Tibial artery (tissue), 4 donors: ENCODE measurements at regions not wholly inside any gene's neighbourhood (a gene's known extent, or its start where the extent isn't known, plus 50 kb on each side); places are given as distances from the start of the nearest gene placed in this dataset.
"Not testable (repeated sequence)": the region's sequence is repeated elsewhere in the genome, so short reads cannot be mapped to it uniquely, and the experiment has no call there.

ENCODE experiments used
- DNase-seq, 2 donors: peaks; one replicate each; pipeline ENCODE4 v3.0.0-alpha.2; 2019
- H3K27ac ChIP-seq, 2 donors: fragments of 200-600 bp; sonication (generic) in 1 of 2; 1 replicate in 1 of 2; 2 replicates in 1 of 2; pipeline ENCODE4 v1.5.1; 2018 to 2019; ENCODE audit warnings: mild to moderate bottlenecking in 1 of 2
- H3K27me3 ChIP-seq, 2 donors: fragments of 200-600 bp; sonication (generic) in 1 of 2; one replicate each; pipeline versions ENCODE4 v1.5.1 to v1.6.0; 2016 to 2019
- H3K36me3 ChIP-seq, 3 donors: fragments of 200-600 bp; sonication (generic) in 2 of 3; one replicate each; pipeline ENCODE4 v1.5.1; 2016 to 2019; ENCODE audit warnings: mild to moderate bottlenecking in 2 of 3
- H3K4me1 ChIP-seq, 4 donors: fragments of 200-600 bp; sonication (generic) in 2 of 4; 1 replicate in 3 of 4; 2 replicates in 1 of 4; pipeline ENCODE4 v1.5.1; 2016 to 2019
- H3K4me3 ChIP-seq, 2 donors: fragments of 200-600 bp; sonication (generic) in 1 of 2; 1 replicate in 1 of 2; 2 replicates in 1 of 2; pipeline ENCODE4 v1.5.1; 2018 to 2019; ENCODE audit warnings: mild to moderate bottlenecking in 2 of 2
- H3K9me3 ChIP-seq, 3 donors: fragments of 200-600 bp; sonication (generic) in 1 of 3; one replicate each; pipeline ENCODE4 v1.5.1; 2016 to 2019
- CTCF ChIP-seq, 2 experiments: fragments of 200-600 bp in 1 of 2; fragments of 450-650 bp in 1 of 2; IDR thresholded peaks; one replicate each; pipeline ENCODE4 v1.5.1; 2017 to 2019; ENCODE audit warnings: antibody characterized with exemption in 2 of 2, mild to moderate bottlenecking in 1 of 2, moderate library complexity in 1 of 2
- intact Hi-C: fragments of 100-400 bp; cut with DNase I; formaldehyde crosslinking; loops from one replicate; pipeline ENCODE4 v1.15.0; 2023; ENCODE audit warnings: low total_unique reads

GRCh38 chr19:56919308-56919995 is 78.9 kb upstream of the PEG3 start:
- H3K4me1 ChIP-seq = no peaks in the 10 kb centered on the region
- peaks cover 0 to 7% (median 0%) of the 10 kb centered on the region in 3 donors for H3K9me3 ChIP-seq
- TF ChIP-seq CTCF (IDR thresholded peaks at IDR 0.05) = no peak
- H3K27me3 ChIP-seq = no peaks in the 10 kb centered on the region
- no peaks in the 10 kb centered on the region for H3K36me3 ChIP-seq
- intact Hi-C loops = no loop called here
- DNase-seq = no peak
- H3K4me3 ChIP-seq = no peak overlapping the region
- H3K27ac ChIP-seq = no peak overlapping the region

- intact Hi-C loops, H3K4me1 ChIP-seq, DNase-seq, H3K27ac ChIP-seq, H3K36me3 ChIP-seq, H3K4me3 ChIP-seq, H3K27me3 ChIP-seq: not testable (repeated sequence)
- H3K9me3 ChIP-seq = peaks cover 0 to 18% (median 4%) of the 10 kb centered on the region in 3 donors
Measured at GRCh38 chr19:56926094-56926493, 85.6 kb upstream of the PEG3 start.

- no peak overlapping the region for H3K27ac ChIP-seq
- H3K9me3 ChIP-seq = peaks cover 0 to 18% (median 4%) of the 10 kb centered on the region in 3 donors
- no peaks in the 10 kb centered on the region for H3K27me3 ChIP-seq
- H3K4me1 ChIP-seq = no peaks in the 10 kb centered on the region
- no peak for DNase-seq
- TF ChIP-seq CTCF (IDR thresholded peaks at IDR 0.05) = no peak
- intact Hi-C loops = no loop called here
- no peaks in the 10 kb centered on the region for H3K36me3 ChIP-seq
- no peak overlapping the region for H3K4me3 ChIP-seq
Measured at GRCh38 chr19:56927294-56927693, 86.8 kb upstream of the PEG3 start.

GRCh38 chr19:56927791-56928207 is 87.3 kb upstream of the PEG3 start:
- Histone ChIP-seq H3K36me3 (no peaks in the 10 kb centered on the region), H3K9me3 (peaks cover 0 to 18% (median 4%) of the 10 kb centered on the region in 3 donors), H3K4me3 (no peak overlapping the region), H3K27ac (no peak overlapping the region), H3K4me1 (no peaks in the 10 kb centered on the region), H3K27me3 (no peaks in the 10 kb centered on the region)
- intact Hi-C loops = no loop called here
- TF ChIP-seq CTCF (IDR thresholded peaks at IDR 0.05) = no peak
- no peak for DNase-seq

GRCh38 chr19:56930647-56931535 is 90.4 kb upstream of the PEG3 start:
- Histone ChIP-seq H3K27me3 (no peaks in the 10 kb centered on the region), H3K9me3 (peaks cover 0 to 11% (median 4%) of the 10 kb centered on the region in 3 donors), H3K4me1 (no peaks in the 10 kb centered on the region), H3K36me3 (no peaks in the 10 kb centered on the region), H3K27ac (no peak overlapping the region), H3K4me3 (no peak overlapping the region)
- no peak for DNase-seq
- TF ChIP-seq CTCF (IDR thresholded peaks at IDR 0.05) = no peak
- intact Hi-C loops = no loop called here
